Kidney (tissue), 13 donors: ENCODE measurements at regions not wholly inside any gene's neighbourhood (a gene's known extent, or its start where the extent isn't known, plus 50 kb on each side); places are given as distances from the start of the nearest gene placed in this dataset.

Source experiments
- DNase-seq, 5 donors: peaks; one replicate each; pipeline ENCODE4 v3.0.0-alpha.2; 2013 to 2020
- FAIRE-seq: peaks from 2 replicates; lab custom pipeline; 2012; peaks lifted over from hg19 to GRCh38; lab: Jason Lieb, UNC
- H3K27ac ChIP-seq, 2 donors: one replicate each; pipeline ENCODE4 v1.7.0; 2013; ENCODE audit warnings: low read depth in 2 of 2, low read length in 2 of 2, inconsistent platforms in 1 of 2
- H3K27me3 ChIP-seq: one replicate; pipeline ENCODE4 v1.7.1; 2013; ENCODE audit warnings: low read length, inconsistent platforms; ENCODE audit not compliant: control insufficient read depth, insufficient read depth
- H3K36me3 ChIP-seq, 3 donors: one replicate each; pipeline versions ENCODE4 v1.7.0 to v1.7.1; 2013; ENCODE audit warnings: low read length in 3 of 3, control low read depth in 1 of 3, inconsistent platforms in 1 of 3; ENCODE audit not compliant: insufficient read depth in 3 of 3, control insufficient read depth in 2 of 3
- H3K4me1 ChIP-seq, 3 donors: one replicate each; pipeline versions ENCODE4 v1.7.0 to v1.7.1; 2013; ENCODE audit warnings: low read length in 3 of 3, inconsistent platforms in 1 of 3, low read depth in 1 of 3; ENCODE audit not compliant: control insufficient read depth in 2 of 3, insufficient read depth in 2 of 3
- H3K4me3 ChIP-seq, 3 donors: one replicate each; pipeline versions ENCODE4 v1.7.0 to v1.8.1; 2013; ENCODE audit warnings: low read length in 3 of 3, control low read depth in 1 of 3, inconsistent platforms in 1 of 3
- H3K9ac ChIP-seq, 3 donors: one replicate each; pipeline versions ENCODE4 v1.7.0 to v1.7.1; 2013; ENCODE audit warnings: low read length in 3 of 3, control low read depth in 1 of 3, inconsistent platforms in 1 of 3
- H3K9me3 ChIP-seq, 3 donors: one replicate each; pipeline versions ENCODE4 v1.7.0 to v1.7.1; 2013; ENCODE audit warnings: low read length in 3 of 3, control low read depth in 1 of 3, inconsistent platforms in 1 of 3; ENCODE audit not compliant: control insufficient read depth in 2 of 3, insufficient read depth in 1 of 3
- CTCF ChIP-seq: IDR thresholded peaks from 3 replicates; pipeline ENCODE4 v1.5.1; 2012; ENCODE audit warnings: mild to moderate bottlenecking, moderate library complexity, borderline replicate concordance; ENCODE audit not compliant: insufficient read depth; ENCODE audit errors: extremely low read depth
- intact Hi-C: fragments of 100-400 bp; cut with DNase I; formaldehyde crosslinking; loops from one replicate; pipeline ENCODE4 v1.11.1; 2022
- donor health status: control.
- donor health status: control.
- donor health status: control.
- donor health status: control.
- donor health status: control.
- donor health status: DM: yes; HTN: yes; CAD: no.
- donor health status: Normal renal cell carcinoma (clear cell type).

GRCh38 chr1:43065616-43066399 is 106.3 kb downstream of the EBNA1BP2 start:
- no peak for TF ChIP-seq CTCF
- intact Hi-C loops = no loop called here

GRCh38 chr1:43065191-43065590 is 106.5 kb upstream of the SLC2A1 start:
- no peak overlapping the region for H3K4me3 ChIP-seq
- DNase-seq (no peak), FAIRE-seq (no peak)
- TF ChIP-seq CTCF = no peak
- no peak overlapping the region for H3K27ac ChIP-seq
- H3K27me3 ChIP-seq = no peaks in the 10 kb centered on the region
- intact Hi-C loops = no loop called here
- no peak overlapping the region for H3K9ac ChIP-seq
- peaks cover 0 to 6% (median 5%) of the 10 kb centered on the region in 3 donors for H3K4me1 ChIP-seq
- no peaks in the 10 kb centered on the region for H3K9me3 ChIP-seq
- H3K36me3 ChIP-seq = no peaks in the 10 kb centered on the region

More at GRCh38 chr1:43065616-43066399, 106.3 kb downstream of the EBNA1BP2 start:
- Histone ChIP-seq H3K4me1 (peaks cover 0 to 6% (median 5%) of the 10 kb centered on the region in 3 donors), H3K9ac (no peak overlapping the region), H3K36me3 (no peaks in the 10 kb centered on the region), H3K27ac (no peak overlapping the region), H3K9me3 (no peaks in the 10 kb centered on the region), H3K4me3 (no peak overlapping the region), H3K27me3 (no peaks in the 10 kb centered on the region)
- DNase-seq = no peak
- FAIRE-seq = no peak

- no peak overlapping the region for H3K27ac ChIP-seq
- H3K36me3 ChIP-seq = no peaks in the 10 kb centered on the region
- no peak overlapping the region for H3K9ac ChIP-seq
- DNase-seq (no peak), FAIRE-seq (no peak)
- no peak for TF ChIP-seq CTCF
- peaks cover 3 to 5% (median 3%) of the 10 kb centered on the region in 3 donors for H3K4me1 ChIP-seq
- H3K4me3 ChIP-seq = no peak overlapping the region
- H3K27me3 ChIP-seq = no peaks in the 10 kb centered on the region
- no peaks in the 10 kb centered on the region for H3K9me3 ChIP-seq
- intact Hi-C loops = no loop called here
Measured at GRCh38 chr1:43063394-43064219, 104.9 kb upstream of the SLC2A1 start.
